D341Med (cell line): ENCODE measurements at regions not wholly inside any gene's neighbourhood (a gene's known extent, or its start where the extent isn't known, plus 50 kb on each side); places are given as distances from the start of the nearest gene placed in this dataset.

Experiments used
- DNase-seq: peaks from one replicate; pipeline ENCODE4 v3.0.0; 2012; ENCODE audit warnings: low spot score

DNA sequence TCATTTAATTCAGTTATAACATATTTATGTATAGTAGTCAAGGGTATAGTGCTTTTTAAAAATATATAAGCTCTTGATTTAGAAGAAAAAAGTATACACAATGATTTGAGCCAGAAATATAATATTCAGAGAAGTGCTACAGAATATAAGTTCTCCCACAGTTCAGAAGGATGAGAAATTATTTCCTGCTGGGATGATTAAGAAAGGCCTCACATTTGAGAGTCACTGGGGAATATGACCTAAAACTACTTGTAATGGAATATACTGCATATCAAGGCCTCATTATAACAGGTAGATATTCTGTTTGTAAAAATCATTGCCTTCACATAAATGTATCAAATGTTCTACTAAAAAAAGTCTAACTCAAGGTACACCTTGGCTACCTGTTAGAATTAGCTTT is 203.5 kb downstream of the MBD2 start:
- DNase-seq = no peak

- no peak for DNase-seq
These were observed 204.2 kb downstream of the MBD2 start for GRCh38 chr18:54020156-54020745.

- no peak for DNase-seq
These were observed 204.8 kb downstream of the MBD2 start for GRCh38 chr18:54019641-54020040.

DNA sequence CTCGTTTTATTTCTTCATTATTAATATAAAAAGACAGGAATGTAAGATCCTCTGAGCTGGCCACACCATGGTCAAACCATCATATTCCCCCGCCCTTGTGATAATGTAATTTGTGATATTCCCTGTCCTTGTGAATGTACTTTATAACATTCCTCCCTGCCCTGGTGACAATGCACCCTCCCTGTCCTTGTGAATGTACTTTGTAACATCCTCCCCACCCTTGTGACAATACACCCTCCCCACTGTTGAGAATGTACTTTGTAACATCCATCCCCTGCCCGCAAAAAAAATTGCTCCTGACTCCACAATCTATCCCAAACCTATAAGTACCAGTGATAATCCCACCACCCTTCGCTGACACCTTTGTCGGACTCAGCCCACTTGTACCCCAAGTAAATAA is 211.0 kb downstream of the MBD2 start:
- DNase-seq = no peak

DNA sequence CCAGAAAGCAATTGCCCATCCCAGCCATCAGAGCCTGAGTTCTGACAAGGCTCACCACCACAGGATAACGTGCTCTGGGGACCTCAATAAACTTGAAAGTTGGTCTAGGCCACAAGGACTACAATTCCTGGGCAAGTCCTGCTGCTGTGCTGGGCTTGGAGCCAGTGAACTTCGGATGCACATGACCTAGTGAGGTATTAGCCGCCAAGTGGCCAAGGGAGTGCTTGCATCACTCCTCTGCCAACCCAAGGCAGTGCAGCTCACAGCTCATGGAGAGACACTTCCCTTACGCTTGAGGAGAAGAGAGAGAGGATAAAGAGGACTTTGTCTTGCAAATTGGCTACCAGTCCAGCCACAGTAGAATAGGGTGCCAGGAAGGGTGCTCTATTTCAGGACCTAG is 219.6 kb downstream of the MBD2 start:
- no peak for DNase-seq

DNA sequence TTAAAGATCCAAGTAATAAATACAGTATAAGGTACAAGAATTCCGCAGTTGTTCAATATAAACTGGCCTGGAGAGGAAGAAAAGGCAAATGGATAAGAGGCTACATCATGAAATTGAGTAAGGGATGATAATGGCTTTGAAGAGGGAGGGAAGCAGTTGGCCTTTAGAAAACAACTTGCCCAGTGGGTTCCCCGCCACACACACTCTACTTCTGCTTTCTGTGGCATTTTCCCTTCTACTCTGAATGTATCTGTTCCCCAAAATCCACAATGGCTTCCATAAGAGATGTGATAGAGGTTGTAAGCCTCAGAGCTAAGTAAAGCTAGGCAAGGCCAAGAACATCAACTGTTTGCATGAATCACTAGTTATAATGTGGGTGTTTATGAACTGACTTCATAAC is 221.3 kb downstream of the MBD2 start:
- DNase-seq = no peak

DNA sequence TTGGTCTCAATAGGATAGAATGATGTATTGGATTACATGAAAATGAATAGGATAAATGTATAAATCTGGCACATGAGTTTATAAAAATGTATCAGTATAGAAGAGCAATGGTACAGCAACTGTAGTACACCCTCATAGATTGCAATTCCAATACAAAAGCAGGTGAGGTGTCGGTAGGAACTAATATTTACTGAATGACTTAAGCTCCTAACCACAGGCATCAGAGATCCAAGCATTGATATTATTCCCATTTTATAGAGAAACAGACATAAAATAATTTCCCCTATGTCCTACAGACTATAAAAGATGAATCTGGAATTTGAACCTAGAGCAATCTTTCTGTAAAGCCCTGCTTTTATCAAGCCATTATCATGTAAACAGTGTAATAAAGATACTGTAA is 227.4 kb downstream of the MBD2 start:
- DNase-seq = no peak

GRCh38 chr18:53994016-53994415 is 230.5 kb downstream of the MBD2 start:
- no peak for DNase-seq

- no peak for DNase-seq
These were observed 232.7 kb downstream of the MBD2 start for GRCh38 chr18:53991805-53992204.

- DNase-seq = no peak
These were observed 233.3 kb downstream of the MBD2 start for GRCh38 chr18:53991202-53991601.

- DNase-seq = no peak
These were observed 234.0 kb downstream of the MBD2 start for GRCh38 chr18:53990485-53990884.

GRCh38 chr18:53984021-53984420 is 240.4 kb downstream of the MBD2 start:
- no peak for DNase-seq

DNA sequence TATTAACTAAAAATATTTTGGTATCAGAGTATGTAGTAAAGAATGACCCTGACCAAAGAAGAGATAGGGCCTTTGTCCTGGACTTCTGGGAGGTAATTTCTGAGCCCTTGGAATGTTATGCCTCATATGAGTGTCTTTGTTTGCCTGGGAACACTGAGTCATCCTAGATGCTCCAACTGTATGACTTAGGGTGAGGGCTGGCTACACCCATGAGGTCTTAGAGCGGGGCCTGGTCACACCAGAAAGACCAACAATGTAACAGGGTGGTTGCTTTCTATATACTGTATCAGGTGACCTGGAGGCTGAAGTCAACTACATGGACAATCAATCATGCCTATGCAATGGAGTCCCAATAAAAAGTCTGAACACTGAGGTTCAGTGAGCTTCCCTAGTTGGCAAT is 253.1 kb downstream of the MBD2 start:
- no peak for DNase-seq

DNA sequence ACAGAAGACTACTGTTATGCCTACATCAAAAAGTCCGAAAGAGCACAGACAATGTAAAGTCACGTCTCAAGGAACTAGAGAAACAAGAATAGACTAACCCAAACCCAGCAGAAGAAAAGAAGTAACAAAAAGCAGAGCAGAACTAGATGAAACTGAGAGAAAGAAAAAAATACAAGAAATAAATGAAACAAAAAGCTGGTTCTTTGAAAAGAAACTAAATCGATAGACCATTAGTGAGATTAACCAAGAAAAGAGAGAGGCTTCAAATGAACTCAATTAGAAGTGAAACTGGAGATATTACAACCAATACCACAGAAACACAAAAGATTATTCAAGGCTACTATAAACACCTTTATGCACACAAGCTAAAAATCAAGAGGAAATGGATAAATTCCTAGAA is 271.8 kb downstream of the MBD2 start:
- no peak for DNase-seq

DNA sequence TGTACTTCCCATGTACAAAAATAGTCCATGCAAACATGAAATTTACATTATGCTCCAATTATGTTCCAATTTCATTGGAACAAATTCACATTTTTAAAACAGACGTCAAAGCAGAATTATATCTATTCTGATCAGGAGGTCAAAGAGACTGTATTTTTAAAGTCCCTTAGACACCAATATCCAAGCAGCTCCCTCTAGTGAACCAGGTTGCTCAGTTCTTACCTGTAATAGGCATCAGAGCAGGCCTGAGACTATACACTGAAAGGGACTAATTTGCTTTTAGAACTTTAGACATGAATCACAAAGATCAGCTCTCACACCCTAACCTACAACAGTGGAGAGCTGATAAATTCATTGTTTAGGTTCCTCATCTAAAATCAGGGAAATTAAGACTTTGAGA is 273.9 kb downstream of the MBD2 start:
- DNase-seq = no peak

DNA sequence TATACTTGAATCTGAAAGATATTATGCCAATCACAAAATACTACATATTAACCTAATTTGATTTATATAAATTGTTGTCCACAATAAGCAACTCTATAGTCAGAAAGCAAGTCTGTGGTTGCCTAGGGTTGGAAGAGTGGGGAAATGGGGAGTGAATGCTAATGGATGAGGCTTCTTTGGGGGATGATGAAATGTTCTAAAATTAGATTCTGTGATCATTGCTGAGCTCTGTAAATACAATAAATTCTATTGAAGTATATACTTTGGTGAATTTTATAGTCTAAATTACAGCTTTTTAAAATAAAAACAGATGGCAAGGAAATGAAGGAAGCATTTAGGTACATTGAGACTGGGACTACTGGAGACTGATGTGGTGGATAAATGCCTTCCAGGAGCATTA is 275.5 kb downstream of the MBD2 start:
- DNase-seq = no peak

- no peak for DNase-seq
These were observed 277.3 kb downstream of the MBD2 start for GRCh38 chr18:53947092-53947640.

DNA sequence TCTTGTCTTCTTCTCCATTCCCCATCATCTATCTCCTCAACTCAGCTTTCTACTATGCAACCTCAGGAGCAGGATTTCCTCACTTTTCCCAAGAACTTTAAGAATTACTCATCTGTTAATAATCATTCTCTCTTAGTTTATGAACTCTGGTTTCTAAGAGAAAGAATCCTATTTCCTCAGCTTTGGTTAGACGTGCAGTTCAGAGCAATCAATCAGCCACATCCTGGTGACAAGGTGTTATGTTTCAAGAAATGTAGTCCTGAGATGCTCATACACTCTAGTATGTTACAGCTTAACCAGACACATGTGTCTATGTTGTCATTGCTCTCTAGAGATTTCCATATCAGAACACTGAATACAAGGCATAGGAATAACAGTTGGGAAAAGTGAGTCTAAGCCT is 277.9 kb downstream of the MBD2 start:
- DNase-seq = no peak

GRCh38 chr18:53944721-53945120 is 279.7 kb downstream of the MBD2 start:
- DNase-seq = no peak

DNA sequence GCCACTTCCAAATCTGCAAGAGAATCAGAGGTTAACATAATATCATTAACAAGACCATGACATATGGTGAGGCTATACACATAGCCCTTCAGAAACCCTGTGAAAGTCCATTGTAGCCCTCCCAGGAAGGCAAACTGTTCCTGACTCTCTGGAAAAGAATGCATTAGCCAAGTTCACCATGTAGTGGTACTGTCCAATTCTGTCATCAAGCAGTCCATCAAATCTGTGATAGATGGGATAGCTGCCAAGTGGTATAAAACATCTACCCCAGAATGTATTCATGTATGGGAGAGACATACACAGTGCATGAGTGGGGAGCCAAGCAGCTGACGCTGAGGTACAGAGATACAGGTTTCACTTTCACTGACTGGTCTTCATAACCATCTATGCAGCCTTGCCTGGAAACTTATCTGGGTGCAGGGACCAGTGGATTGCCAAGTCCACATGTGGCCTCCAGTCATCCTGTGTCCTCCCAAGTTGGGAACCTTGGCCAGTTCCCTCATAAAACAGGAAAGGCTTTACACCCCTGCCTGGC is 281.1 kb downstream of the MBD2 start:
- DNase-seq = no peak

DNA sequence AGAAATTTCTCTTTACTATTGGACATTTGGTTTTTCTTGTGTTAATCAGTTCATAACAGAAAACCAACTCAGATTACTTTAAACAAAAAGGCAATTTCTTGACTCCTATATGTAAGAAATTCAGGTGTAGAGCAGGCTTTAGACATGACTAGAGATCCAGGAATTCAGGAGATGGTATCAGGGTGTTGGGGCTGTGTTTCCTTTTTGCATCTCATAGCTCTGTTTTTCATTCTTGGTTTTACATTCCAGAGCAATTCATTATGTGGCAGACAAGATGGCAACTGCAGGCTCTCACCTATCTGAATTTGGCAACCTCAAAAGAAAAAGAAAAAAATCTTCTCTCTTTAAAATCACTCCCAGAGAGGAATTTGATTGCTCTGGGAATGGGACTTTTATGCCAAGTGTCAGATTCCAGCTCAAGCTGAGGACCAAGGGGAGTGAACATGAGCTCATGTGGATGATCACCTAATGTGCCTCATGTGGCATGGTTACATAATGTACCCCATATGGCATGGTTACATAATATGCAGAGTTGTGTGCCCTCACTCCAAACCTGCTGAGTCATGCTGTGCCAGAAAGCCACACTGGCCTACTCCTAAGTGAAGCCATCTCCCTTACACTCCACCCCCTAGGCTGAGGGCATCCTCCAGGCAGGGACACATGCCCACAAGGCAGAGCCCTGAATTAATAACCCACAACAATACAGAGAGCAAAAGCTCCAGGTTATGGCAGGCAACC is 282.7 kb downstream of the MBD2 start:
- no peak for DNase-seq

DNA sequence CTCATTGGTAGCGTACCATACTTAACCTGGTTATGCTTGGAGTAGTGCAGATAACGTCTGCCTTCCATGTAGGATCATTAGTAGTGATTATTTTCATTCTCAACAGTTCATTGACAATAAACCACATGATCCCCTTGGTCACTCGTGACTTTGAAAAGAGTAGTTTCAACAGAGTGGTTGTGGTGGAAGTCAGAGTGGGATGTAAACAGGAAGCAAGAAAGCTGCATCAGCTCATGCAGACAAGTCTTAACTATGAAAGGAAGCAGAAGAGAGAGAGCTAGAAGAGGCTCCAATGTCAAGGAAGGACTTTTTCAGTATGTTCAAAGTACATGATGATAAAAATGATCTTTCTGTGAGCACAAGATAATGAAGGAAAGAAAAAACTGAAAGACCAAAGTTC is 287.4 kb downstream of the MBD2 start:
- DNase-seq = no peak

GRCh38 chr18:53935803-53936202 is 288.7 kb downstream of the MBD2 start:
- DNase-seq = no peak

DNA sequence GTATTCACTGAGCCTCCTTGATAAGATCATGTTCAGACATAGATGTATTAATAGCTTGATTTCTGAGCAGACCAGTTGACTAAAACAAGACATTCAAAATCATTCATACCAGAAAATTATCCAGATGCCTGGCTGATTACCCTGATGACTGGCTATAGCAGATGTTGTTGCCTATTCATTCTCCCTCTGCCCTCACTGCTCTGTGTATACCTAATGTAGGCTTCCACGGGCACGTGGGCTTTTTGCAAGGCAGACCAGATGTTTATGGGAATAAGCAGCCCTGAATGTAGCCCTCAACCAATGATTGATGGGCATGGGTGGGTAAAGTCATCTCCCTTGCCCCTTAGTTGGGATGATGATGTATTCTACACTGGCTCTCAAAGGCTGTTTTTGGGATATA is 289.1 kb downstream of the MBD2 start:
- no peak for DNase-seq
